Osteoblast (primary cell): ENCODE measurements at regions not wholly inside any gene's neighbourhood (a gene's known extent, or its start where the extent isn't known, plus 50 kb on each side); places are given as distances from the start of the nearest gene placed in this dataset.
A peak's percentile ranks its signal among the peaks of the same experiment; 100 is the strongest.
"Not testable (repeated sequence)": the region's sequence is repeated elsewhere in the genome, so short reads cannot be mapped to it uniquely, and the experiment has no call there.

ENCODE experiments used
- DNase-seq: peaks from one replicate; pipeline ENCODE4 v3.0.0; 2011; ENCODE audit warnings: low spot score, mixed read lengths; ENCODE audit not compliant: insufficient read length; ENCODE audit errors: missing footprints
- H2AFZ ChIP-seq: 2 replicates; pipeline ENCODE4 v1.6.0; 2011; ENCODE audit warnings: mild to moderate bottlenecking, low read length
- H3K27ac ChIP-seq: 2 replicates; pipeline ENCODE4 v1.5.1; 2011; ENCODE audit warnings: mild to moderate bottlenecking, low read depth, low read length, moderate library complexity
- H3K27me3 ChIP-seq: 2 replicates; pipeline ENCODE4 v1.6.0; 2012; ENCODE audit warnings: mild to moderate bottlenecking, control low read depth, inconsistent platforms, low read length, moderate library complexity; ENCODE audit not compliant: insufficient read depth
- H3K36me3 ChIP-seq: 2 replicates; pipeline ENCODE4 v1.5.1; 2011; ENCODE audit warnings: mild to moderate bottlenecking, low read length, control low read depth, moderate library complexity; ENCODE audit not compliant: insufficient read depth
- H3K4me1 ChIP-seq: 2 replicates; pipeline ENCODE4 v1.5.1; 2011; ENCODE audit warnings: mild to moderate bottlenecking, low read length, control low read depth, moderate library complexity; ENCODE audit not compliant: insufficient read depth
- H3K4me2 ChIP-seq: 2 replicates; pipeline ENCODE4 v1.6.0; 2011; ENCODE audit warnings: mild to moderate bottlenecking, low read length; ENCODE audit not compliant: insufficient read depth
- H3K4me3 ChIP-seq: fragments of 200-600 bp; sonication (generic); 3 replicates; pipeline ENCODE4 v1.5.1; 2012; ENCODE audit warnings: mild to moderate bottlenecking, low read length, inconsistent platforms; ENCODE audit not compliant: insufficient read depth
- H3K79me2 ChIP-seq: 2 replicates; pipeline ENCODE4 v1.6.0; 2012; ENCODE audit warnings: mild to moderate bottlenecking, low read length, control low read depth, inconsistent platforms; ENCODE audit not compliant: insufficient read depth
- H3K9me3 ChIP-seq: 2 replicates; pipeline ENCODE4 v1.5.1; 2011; ENCODE audit warnings: low read depth, low read length, control low read depth
- H4K20me1 ChIP-seq: 2 replicates; pipeline ENCODE4 v1.6.0; 2012; ENCODE audit warnings: mild to moderate bottlenecking, low read length, control low read depth; ENCODE audit not compliant: insufficient read depth
- TF ChIP-seq, protein P1 (sequence below): IDR thresholded peaks from 2 replicates; pipeline ENCODE4 v1.5.1; 2011; ENCODE audit warnings: mild to moderate bottlenecking, low read depth, low read length, moderate library complexity; ENCODE audit errors: extremely low read depth

DNA sequence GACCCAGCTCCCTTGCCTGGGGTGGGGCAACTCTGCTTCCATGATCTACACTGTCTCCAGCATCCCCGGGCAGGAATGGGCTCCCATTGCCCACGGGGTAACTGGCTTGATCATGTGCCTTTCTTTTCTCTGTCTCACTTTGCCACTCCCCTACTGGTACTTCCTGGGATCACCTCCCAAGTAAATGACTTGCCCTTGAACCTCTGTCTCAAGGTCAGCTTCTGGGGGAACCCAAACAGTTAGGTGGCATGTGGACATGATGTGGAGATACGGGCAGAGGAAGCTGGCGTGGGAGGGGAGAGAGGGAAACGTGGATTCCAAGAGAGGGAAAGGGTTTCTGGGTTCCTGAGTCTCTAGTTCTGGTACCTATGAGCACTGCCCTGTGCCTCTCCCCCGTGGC is 63.8 kb upstream of the RALY start:
- Histone ChIP-seq H3K4me1 (peaks cover 13% of the 10 kb centered on the region), H3K79me2 (no peaks in the 10 kb centered on the region), H3K4me2 (no peak overlapping the region), H3K27me3 (peaks cover 13% of the 10 kb centered on the region), H3K27ac (no peak overlapping the region), H3K9me3 (no peaks in the 10 kb centered on the region), H3K36me3 (no peaks in the 10 kb centered on the region), H4K20me1 (no peaks in the 10 kb centered on the region), H2AFZ (no peak overlapping the region), H3K4me3 (no peak overlapping the region)
- TF ChIP-seq, protein P1, sequence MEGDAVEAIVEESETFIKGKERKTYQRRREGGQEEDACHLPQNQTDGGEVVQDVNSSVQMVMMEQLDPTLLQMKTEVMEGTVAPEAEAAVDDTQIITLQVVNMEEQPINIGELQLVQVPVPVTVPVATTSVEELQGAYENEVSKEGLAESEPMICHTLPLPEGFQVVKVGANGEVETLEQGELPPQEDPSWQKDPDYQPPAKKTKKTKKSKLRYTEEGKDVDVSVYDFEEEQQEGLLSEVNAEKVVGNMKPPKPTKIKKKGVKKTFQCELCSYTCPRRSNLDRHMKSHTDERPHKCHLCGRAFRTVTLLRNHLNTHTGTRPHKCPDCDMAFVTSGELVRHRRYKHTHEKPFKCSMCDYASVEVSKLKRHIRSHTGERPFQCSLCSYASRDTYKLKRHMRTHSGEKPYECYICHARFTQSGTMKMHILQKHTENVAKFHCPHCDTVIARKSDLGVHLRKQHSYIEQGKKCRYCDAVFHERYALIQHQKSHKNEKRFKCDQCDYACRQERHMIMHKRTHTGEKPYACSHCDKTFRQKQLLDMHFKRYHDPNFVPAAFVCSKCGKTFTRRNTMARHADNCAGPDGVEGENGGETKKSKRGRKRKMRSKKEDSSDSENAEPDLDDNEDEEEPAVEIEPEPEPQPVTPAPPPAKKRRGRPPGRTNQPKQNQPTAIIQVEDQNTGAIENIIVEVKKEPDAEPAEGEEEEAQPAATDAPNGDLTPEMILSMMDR: no peak
- no peak for DNase-seq

GRCh38 chr20:33933469-33933909 is 60.2 kb upstream of the RALY start:
- H3K36me3 ChIP-seq: no peaks in the 10 kb centered on the region
- H3K27me3 ChIP-seq: peaks cover 13% of the 10 kb centered on the region
- H3K4me2 ChIP-seq: no peak overlapping the region
- H3K27ac ChIP-seq: no peak overlapping the region
- no peaks in the 10 kb centered on the region for H3K9me3 ChIP-seq
- H3K79me2 ChIP-seq: no peaks in the 10 kb centered on the region
- TF ChIP-seq, protein P1: peak; percentile 64
- H3K4me1 ChIP-seq: no peaks in the 10 kb centered on the region
- no peak overlapping the region for H3K4me3 ChIP-seq
- peak overlapping the region; percentile 89 for H2AFZ ChIP-seq
- H4K20me1 ChIP-seq: no peaks in the 10 kb centered on the region
- peak; percentile 86 for DNase-seq

DNA sequence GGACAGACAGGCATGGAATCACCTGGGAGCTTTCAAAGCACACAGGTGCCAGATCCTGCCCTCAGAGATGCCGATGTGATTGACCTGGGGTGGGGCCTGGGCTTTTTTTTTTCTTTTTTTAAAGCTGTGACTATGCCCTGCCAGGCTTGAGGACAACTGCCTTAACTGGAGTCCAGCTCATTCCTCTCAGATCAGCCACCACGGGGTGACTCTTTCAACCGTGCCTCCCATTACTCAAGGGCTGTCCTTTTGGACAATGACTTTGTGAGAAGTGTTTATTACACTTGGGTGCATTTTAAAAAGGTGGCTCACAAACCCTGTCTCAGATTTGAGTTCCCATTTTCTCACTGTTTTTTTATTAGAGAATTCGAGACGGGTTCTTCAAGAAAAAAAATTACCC is 57.1 kb upstream of the RALY start:
- Histone ChIP-seq H3K27ac (no peak overlapping the region), H2AFZ (no peak overlapping the region), H3K27me3 (no peaks in the 10 kb centered on the region), H3K36me3 (no peaks in the 10 kb centered on the region), H3K4me3 (no peak overlapping the region), H3K4me1 (no peaks in the 10 kb centered on the region), H3K9me3 (no peaks in the 10 kb centered on the region), H3K4me2 (no peak overlapping the region), H3K79me2 (no peaks in the 10 kb centered on the region), H4K20me1 (no peaks in the 10 kb centered on the region)
- TF ChIP-seq, protein P1: no peak
- DNase-seq: no peak

DNA sequence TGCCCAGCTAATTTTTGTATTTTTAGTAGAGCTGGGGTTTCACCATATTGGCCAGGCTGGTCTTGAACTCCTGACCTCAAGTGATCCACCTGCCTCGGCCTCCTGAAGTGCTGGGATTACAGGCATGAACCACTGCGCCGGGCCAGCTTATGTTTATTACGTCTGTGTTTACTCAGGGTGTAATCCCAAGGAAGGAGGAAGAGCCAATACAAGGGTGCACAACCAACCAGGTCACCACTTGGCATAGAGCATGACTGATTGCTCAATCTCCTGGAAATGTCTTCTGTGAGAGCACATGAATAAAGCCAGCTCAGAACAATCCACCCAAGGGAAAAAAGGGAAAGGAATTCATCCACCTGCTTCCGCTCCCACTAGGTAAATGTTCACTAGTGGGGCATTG is 54.7 kb upstream of the RALY start:
- H3K36me3 ChIP-seq, H3K4me3 ChIP-seq, H2AFZ ChIP-seq, DNase-seq, H3K4me1 ChIP-seq, H3K4me2 ChIP-seq, H3K79me2 ChIP-seq, H3K9me3 ChIP-seq, H3K27ac ChIP-seq, H4K20me1 ChIP-seq, H3K27me3 ChIP-seq: not testable (repeated sequence)
